ENCODE measurements at regions not wholly inside any gene's neighbourhood (a gene's known extent, or its start where the extent isn't known, plus 50 kb on each side); places are given as distances from the start of the nearest gene placed in this dataset.
A peak's percentile ranks its signal among the peaks of the same experiment; 100 is the strongest.

DNA sequence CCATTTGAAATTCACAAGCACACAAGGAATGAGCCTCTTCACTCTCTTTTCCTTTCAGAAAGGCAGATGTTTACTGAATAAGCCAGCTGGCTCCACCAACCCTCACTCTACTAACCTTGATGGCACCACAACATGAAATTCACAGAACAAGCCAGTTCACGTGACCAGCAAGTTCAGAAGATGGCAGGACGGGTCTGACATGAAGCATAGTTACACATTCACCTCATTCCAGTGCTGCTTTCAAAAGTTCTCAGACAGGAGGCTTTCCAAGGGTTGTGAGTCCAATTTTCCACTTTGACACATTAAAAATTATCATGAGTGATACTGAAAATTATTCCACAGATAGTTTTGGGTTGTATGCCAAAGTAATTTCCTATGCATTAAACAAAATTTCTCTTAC lies 74.2 kb upstream of the MBOAT2 start:
- no peak overlapping the region for H3K4me2 ChIP-seq (ENCODE audit: insufficient read depth, low read length, poor library complexity, severe bottlenecking)
- no peaks in the 10 kb centered on the region for H3K79me1 ChIP-seq (ENCODE audit: low read depth, low read length)
- peaks cover 0 to 4% of the 10 kb centered on the region in 2 donors for H3K9me3 ChIP-seq (replicated peaks in 1 of 2; ENCODE audit: control insufficient read depth in 2 of 2, insufficient read depth in 1 of 2, low read depth in 1 of 2, low read length in 2 of 2)
- H3K36me3 ChIP-seq (replicated peaks in 1 of 2; ENCODE audit: control insufficient read depth in 2 of 2, insufficient read depth in 2 of 2, low read length in 2 of 2) = no peaks in the 10 kb centered on the region
- no peak overlapping the region for H4K91ac ChIP-seq (ENCODE audit: low read depth, low read length, poor library complexity)
- no peaks in the 10 kb centered on the region for H3K4me1 ChIP-seq (ENCODE audit: control insufficient read depth in 2 of 2, insufficient read depth in 1 of 2, low read depth in 1 of 2, low read length in 2 of 2)
- WGBS, 2 donors (ENCODE audit: extremely low coverage in 2 of 2, insufficient read length in 2 of 2, insufficient replicate concordance in 1 of 2) = no CpG with 5 or more reads among the region's 2 CpGs
- H3K4ac ChIP-seq (ENCODE audit: low read length) = no peak overlapping the region
- no peak overlapping the region for H4K8ac ChIP-seq (ENCODE audit: low read depth, low read length)
- no peak overlapping the region for H2BK15ac ChIP-seq (ENCODE audit: low read length)
- no peak overlapping the region for H2BK5ac ChIP-seq (ENCODE audit: low read length)
- no peak overlapping the region for H3K23ac ChIP-seq (ENCODE audit: low read depth, low read length, poor library complexity)
- H2AFZ ChIP-seq (ENCODE audit: low read length) = peak overlapping the region; percentile 16
- no peak overlapping the region for H3K18ac ChIP-seq (ENCODE audit: low read length)
- no peak overlapping the region for H3K9ac ChIP-seq (ENCODE audit: low read depth, low read length, poor library complexity)
- H2AK5ac ChIP-seq (ENCODE audit: low read depth, low read length) = no peak overlapping the region
- no peak overlapping the region for H3K14ac ChIP-seq (ENCODE audit: low read length)
- no peak overlapping the region for H2BK120ac ChIP-seq (ENCODE audit: low read depth, low read length)
- H2BK12ac ChIP-seq (ENCODE audit: low read length) = no peak overlapping the region
- no peak overlapping the region for H3K4me3 ChIP-seq (ENCODE audit: low read length in 2 of 2)
- DNase-seq (ENCODE audit: low spot score) = no peak
- H3K27me3 ChIP-seq (ENCODE audit: control insufficient read depth in 3 of 3, insufficient read depth in 3 of 3, low read depth in 1 of 3, low read length in 3 of 3) = no peaks in the 10 kb centered on the region
- no peak overlapping the region for H3K27ac ChIP-seq (replicated peaks; ENCODE audit: low read length)

DNA sequence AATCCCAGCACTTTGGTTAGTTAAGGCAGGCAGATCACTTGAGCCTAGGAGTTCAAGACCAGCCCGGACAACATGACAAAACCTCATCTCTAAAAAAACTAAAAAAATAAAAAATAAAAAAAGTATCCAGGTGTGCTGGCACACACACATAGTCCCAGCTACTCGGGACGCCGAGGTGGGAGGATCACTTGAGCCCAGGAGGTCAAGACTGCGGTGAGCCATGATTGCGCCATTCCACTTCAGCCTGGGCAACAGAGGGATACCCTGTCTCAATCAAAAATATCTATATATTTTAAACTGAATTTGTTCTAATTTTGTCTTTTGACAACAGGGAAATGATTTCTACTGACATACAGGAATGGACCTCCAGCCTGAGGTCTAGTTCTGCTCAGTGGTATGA lies 73.3 kb upstream of the MBOAT2 start:
- no peak for DNase-seq (ENCODE audit: low spot score)
- Histone ChIP-seq H2BK120ac (ENCODE audit: low read depth, low read length) (no peak overlapping the region), H3K23ac (ENCODE audit: low read depth, low read length, poor library complexity) (no peak overlapping the region), H4K8ac (ENCODE audit: low read depth, low read length) (no peak overlapping the region), H2BK5ac (ENCODE audit: low read length) (no peak overlapping the region), H3K9me3 (replicated peaks in 1 of 2; ENCODE audit: control insufficient read depth in 2 of 2, insufficient read depth in 1 of 2, low read depth in 1 of 2, low read length in 2 of 2) (peaks cover 0 to 4% of the 10 kb centered on the region in 2 donors), H3K36me3 (replicated peaks in 1 of 2; ENCODE audit: control insufficient read depth in 2 of 2, insufficient read depth in 2 of 2, low read length in 2 of 2) (no peaks in the 10 kb centered on the region), H4K91ac (ENCODE audit: low read depth, low read length, poor library complexity) (no peak overlapping the region), H3K14ac (ENCODE audit: low read length) (no peak overlapping the region), H3K27ac (replicated peaks; ENCODE audit: low read length) (no peak overlapping the region), H3K4me1 (ENCODE audit: control insufficient read depth in 2 of 2, insufficient read depth in 1 of 2, low read depth in 1 of 2, low read length in 2 of 2) (no peaks in the 10 kb centered on the region), H3K4ac (ENCODE audit: low read length) (no peak overlapping the region), H2AFZ (ENCODE audit: low read length) (no peak overlapping the region), H3K27me3 (ENCODE audit: control insufficient read depth in 3 of 3, insufficient read depth in 3 of 3, low read depth in 1 of 3, low read length in 3 of 3) (no peaks in the 10 kb centered on the region), H2AK5ac (ENCODE audit: low read depth, low read length) (no peak overlapping the region), H2BK12ac (ENCODE audit: low read length) (no peak overlapping the region), H3K18ac (ENCODE audit: low read length) (no peak overlapping the region), H3K4me3 (ENCODE audit: low read length in 2 of 2) (no peak overlapping the region), H2BK15ac (ENCODE audit: low read length) (no peak overlapping the region), H3K9ac (ENCODE audit: low read depth, low read length, poor library complexity) (no peak overlapping the region), H3K4me2 (ENCODE audit: insufficient read depth, low read length, poor library complexity, severe bottlenecking) (no peak overlapping the region), H3K79me1 (ENCODE audit: low read depth, low read length) (no peaks in the 10 kb centered on the region)
- WGBS, 2 donors (ENCODE audit: extremely low coverage in 2 of 2, insufficient read length in 2 of 2, insufficient replicate concordance in 1 of 2) = no CpG with 5 or more reads among the region's 6 CpGs

DNA sequence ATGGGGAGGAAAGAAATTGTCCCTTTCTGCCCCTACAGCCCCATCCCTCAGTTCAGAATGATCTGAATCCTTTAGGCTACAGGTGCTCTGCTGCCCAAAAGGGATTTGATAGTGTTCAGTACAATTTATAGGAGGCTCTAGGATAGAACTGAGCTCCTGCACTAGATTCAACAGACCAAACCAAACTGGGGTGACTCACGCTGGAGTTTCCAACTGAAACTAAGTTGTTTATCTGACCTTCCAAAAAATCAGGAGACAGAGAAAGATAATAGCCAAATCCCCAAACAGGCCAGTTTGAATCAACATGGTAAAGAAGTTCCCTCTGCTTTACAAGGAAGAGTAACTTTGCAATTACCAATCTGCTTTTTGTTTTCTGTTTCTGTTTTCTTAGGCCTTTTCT lies 72.7 kb upstream of the MBOAT2 start:
- Histone ChIP-seq H3K36me3 (replicated peaks in 1 of 2; ENCODE audit: control insufficient read depth in 2 of 2, insufficient read depth in 2 of 2, low read length in 2 of 2) (no peaks in the 10 kb centered on the region), H3K79me1 (ENCODE audit: low read depth, low read length) (no peaks in the 10 kb centered on the region), H3K9ac (ENCODE audit: low read depth, low read length, poor library complexity) (no peak overlapping the region), H3K27ac (replicated peaks; ENCODE audit: low read length) (no peak overlapping the region), H3K4me2 (ENCODE audit: insufficient read depth, low read length, poor library complexity, severe bottlenecking) (no peak overlapping the region), H3K23ac (ENCODE audit: low read depth, low read length, poor library complexity) (no peak overlapping the region), H3K27me3 (ENCODE audit: control insufficient read depth in 3 of 3, insufficient read depth in 3 of 3, low read depth in 1 of 3, low read length in 3 of 3) (no peaks in the 10 kb centered on the region), H2BK15ac (ENCODE audit: low read length) (no peak overlapping the region), H2BK5ac (ENCODE audit: low read length) (no peak overlapping the region), H2BK12ac (ENCODE audit: low read length) (no peak overlapping the region), H4K8ac (ENCODE audit: low read depth, low read length) (no peak overlapping the region), H3K14ac (ENCODE audit: low read length) (no peak overlapping the region), H3K4me3 (ENCODE audit: low read length in 2 of 2) (no peak overlapping the region), H3K9me3 (replicated peaks in 1 of 2; ENCODE audit: control insufficient read depth in 2 of 2, insufficient read depth in 1 of 2, low read depth in 1 of 2, low read length in 2 of 2) (no peaks in the 10 kb centered on the region), H3K4me1 (ENCODE audit: control insufficient read depth in 2 of 2, insufficient read depth in 1 of 2, low read depth in 1 of 2, low read length in 2 of 2) (no peaks in the 10 kb centered on the region), H2BK120ac (ENCODE audit: low read depth, low read length) (no peak overlapping the region), H3K4ac (ENCODE audit: low read length) (no peak overlapping the region), H2AK5ac (ENCODE audit: low read depth, low read length) (no peak overlapping the region), H2AFZ (ENCODE audit: low read length) (no peak overlapping the region), H4K91ac (ENCODE audit: low read depth, low read length, poor library complexity) (no peak overlapping the region), H3K18ac (ENCODE audit: low read length) (no peak overlapping the region)
- WGBS, 2 donors (ENCODE audit: extremely low coverage in 2 of 2, insufficient read length in 2 of 2, insufficient replicate concordance in 1 of 2) = no CpG with 5 or more reads among the region's 1 CpG
- no peak for DNase-seq (ENCODE audit: low spot score)

DNA sequence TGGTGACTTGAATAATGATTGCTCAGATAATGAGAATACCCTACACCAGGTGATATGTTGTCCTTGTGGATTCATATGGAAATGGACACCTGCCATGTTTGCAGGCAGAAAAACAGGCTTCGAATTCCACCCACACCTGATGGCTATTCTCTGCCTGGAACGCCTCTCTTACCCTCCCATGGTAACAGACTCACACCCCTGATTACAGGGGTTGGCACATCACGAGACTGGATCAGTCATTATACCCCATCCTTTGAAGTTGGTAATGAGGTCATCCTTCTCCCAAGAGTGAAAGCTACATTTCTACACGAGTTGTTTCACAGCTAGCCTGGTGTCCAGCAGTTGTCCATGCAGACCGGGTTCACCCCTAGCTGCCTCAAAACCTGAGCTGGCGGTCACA lies 71.4 kb upstream of the MBOAT2 start:
- no peak overlapping the region for H3K23ac ChIP-seq (ENCODE audit: low read depth, low read length, poor library complexity)
- H3K4me1 ChIP-seq (ENCODE audit: control insufficient read depth in 2 of 2, insufficient read depth in 1 of 2, low read depth in 1 of 2, low read length in 2 of 2) = peaks cover 0 to 3% of the 10 kb centered on the region in 2 donors
- no peak for DNase-seq (ENCODE audit: low spot score)
- H3K27ac ChIP-seq (replicated peaks; ENCODE audit: low read length) = no peak overlapping the region
- H3K27me3 ChIP-seq (ENCODE audit: control insufficient read depth in 3 of 3, insufficient read depth in 3 of 3, low read depth in 1 of 3, low read length in 3 of 3) = no peaks in the 10 kb centered on the region
- no peak overlapping the region for H3K18ac ChIP-seq (ENCODE audit: low read length)
- no peaks in the 10 kb centered on the region for H3K9me3 ChIP-seq (replicated peaks in 1 of 2; ENCODE audit: control insufficient read depth in 2 of 2, insufficient read depth in 1 of 2, low read depth in 1 of 2, low read length in 2 of 2)
- H3K79me1 ChIP-seq (ENCODE audit: low read depth, low read length) = no peaks in the 10 kb centered on the region
- H3K4me3 ChIP-seq (ENCODE audit: low read length in 2 of 2) = no peak overlapping the region
- no peak overlapping the region for H2BK120ac ChIP-seq (ENCODE audit: low read depth, low read length)
- no peaks in the 10 kb centered on the region for H3K36me3 ChIP-seq (replicated peaks in 1 of 2; ENCODE audit: control insufficient read depth in 2 of 2, insufficient read depth in 2 of 2, low read length in 2 of 2)
- H4K8ac ChIP-seq (ENCODE audit: low read depth, low read length) = no peak overlapping the region
- H2BK15ac ChIP-seq (ENCODE audit: low read length) = no peak overlapping the region
- H3K4ac ChIP-seq (ENCODE audit: low read length) = no peak overlapping the region
- H3K14ac ChIP-seq (ENCODE audit: low read length) = no peak overlapping the region
- H2AFZ ChIP-seq (ENCODE audit: low read length) = no peak overlapping the region
- no peak overlapping the region for H3K4me2 ChIP-seq (ENCODE audit: insufficient read depth, low read length, poor library complexity, severe bottlenecking)
- H2BK12ac ChIP-seq (ENCODE audit: low read length) = no peak overlapping the region
- H2BK5ac ChIP-seq (ENCODE audit: low read length) = no peak overlapping the region
- no CpG with 5 or more reads among the region's 6 CpGs for WGBS, 2 donors (ENCODE audit: extremely low coverage in 2 of 2, insufficient read length in 2 of 2, insufficient replicate concordance in 1 of 2)
- no peak overlapping the region for H3K9ac ChIP-seq (ENCODE audit: low read depth, low read length, poor library complexity)
- no peak overlapping the region for H2AK5ac ChIP-seq (ENCODE audit: low read depth, low read length)
- H4K91ac ChIP-seq (ENCODE audit: low read depth, low read length, poor library complexity) = no peak overlapping the region

Measured in neuronal stem cell (in vitro differentiated cells).